Activated CD8-positive, alpha-beta memory T cell treated with anti-CD3 and anti-CD28 coated beads for 36 hours (primary cell): ENCODE measurements at regions not wholly inside any gene's neighbourhood (a gene's known extent, or its start where the extent isn't known, plus 50 kb on each side); places are given as distances from the start of the nearest gene placed in this dataset.
"Not testable (repeated sequence)": the region's sequence is repeated elsewhere in the genome, so short reads cannot be mapped to it uniquely, and the experiment has no call there.

Source experiments
- CTCF ChIA-PET: fragments of 350-600 bp; sonication (Branson Sonifier 250); formaldehyde crosslinking; loops from one replicate; lab custom pipeline; 2021; ENCODE audit warnings: antibody characterized with exemption; lab: Charles Lee
- POLR2A ChIA-PET: fragments of 350-600 bp; sonication (Branson Sonifier 250); formaldehyde crosslinking; loops from one replicate; lab custom pipeline; 2021; ENCODE audit warnings: antibody characterized with exemption; lab: Charles Lee

GRCh38 chr15:95737060-95737459 is 593.4 kb upstream of the NR2F2 start:
- ChIA-PET CTCF (no interaction called here), POLR2A (no interaction called here)

GRCh38 chr15:95739131-95739530 is 591.4 kb upstream of the NR2F2 start:
- ChIA-PET CTCF (no interaction called here), POLR2A (no interaction called here)

- ChIA-PET CTCF (no interaction called here), POLR2A (no interaction called here)
Observed at GRCh38 chr15:95741830-95742229, 588.7 kb upstream of the NR2F2 start.

GRCh38 chr15:95742256-95742655 is 588.2 kb upstream of the NR2F2 start:
- ChIA-PET CTCF (no interaction called here), POLR2A (no interaction called here)

- ChIA-PET POLR2A (no interaction called here), CTCF (no interaction called here)
Observed at GRCh38 chr15:95742836-95743235, 587.7 kb upstream of the NR2F2 start.

GRCh38 chr15:95757171-95757570 is 573.3 kb upstream of the NR2F2 start:
- CTCF ChIA-PET = no interaction called here

GRCh38 chr15:95758451-95758850 is 572.0 kb upstream of the NR2F2 start:
- POLR2A ChIA-PET = no interaction called here
- CTCF ChIA-PET = no interaction called here

More at GRCh38 chr15:95757171-95757570, 573.3 kb upstream of the NR2F2 start:
- POLR2A ChIA-PET = no interaction called here

GRCh38 chr15:95758851-95759250 is 571.6 kb upstream of the NR2F2 start:
- ChIA-PET POLR2A (no interaction called here), CTCF (no interaction called here)

- ChIA-PET POLR2A (no interaction called here), CTCF (no interaction called here)
Observed at GRCh38 chr15:95760508-95760907, 570.0 kb upstream of the NR2F2 start.

GRCh38 chr15:95761501-95762165 is 568.9 kb upstream of the NR2F2 start:
- CTCF ChIA-PET = no interaction called here

GRCh38 chr15:95763426-95763825 is 567.1 kb upstream of the NR2F2 start:
- CTCF ChIA-PET = no interaction called here

More at GRCh38 chr15:95761501-95762165, 568.9 kb upstream of the NR2F2 start:
- POLR2A ChIA-PET = no interaction called here

GRCh38 chr15:95765161-95765560 is 565.3 kb upstream of the NR2F2 start:
- ChIA-PET POLR2A (no interaction called here), CTCF (no interaction called here)

More at GRCh38 chr15:95763426-95763825, 567.1 kb upstream of the NR2F2 start:
- POLR2A ChIA-PET = no interaction called here

GRCh38 chr15:95770196-95770595 is 560.3 kb upstream of the NR2F2 start:
- POLR2A ChIA-PET = no interaction called here
- CTCF ChIA-PET = no interaction called here

- ChIA-PET CTCF (no interaction called here), POLR2A (no interaction called here)
Observed at GRCh38 chr15:95772982-95773381, 557.5 kb upstream of the NR2F2 start.

- CTCF ChIA-PET = no interaction called here
Observed at GRCh38 chr15:95784508-95784907, 546.0 kb upstream of the NR2F2 start.

GRCh38 chr15:95785276-95785675 is 545.2 kb upstream of the NR2F2 start:
- POLR2A ChIA-PET, CTCF ChIA-PET: not testable (repeated sequence)

More at GRCh38 chr15:95784508-95784907, 546.0 kb upstream of the NR2F2 start:
- POLR2A ChIA-PET = no interaction called here

- ChIA-PET CTCF (interaction anchor here (0.7 kb wide), 1 partner anchor 648 kb away, joined by 3 read pairs; no protein-coding TSS in a partner anchor), POLR2A (no interaction called here)
Observed at GRCh38 chr15:95793231-95793630, 537.3 kb upstream of the NR2F2 start.

GRCh38 chr15:95795386-95795785 is 535.1 kb upstream of the NR2F2 start:
- ChIA-PET POLR2A (no interaction called here), CTCF (no interaction called here)

GRCh38 chr15:95799286-95800200 is 531.0 kb upstream of the NR2F2 start:
- ChIA-PET POLR2A (interaction anchor here (0.6 kb wide), 1 partner anchor 318 kb away, joined by 5 read pairs; no protein-coding TSS in a partner anchor), CTCF (no interaction called here)

GRCh38 chr15:95804484-95804883 is 526.0 kb upstream of the NR2F2 start:
- CTCF ChIA-PET = no interaction called here
- POLR2A ChIA-PET = no interaction called here

- ChIA-PET CTCF (no interaction called here), POLR2A (no interaction called here)
Observed at GRCh38 chr15:95812491-95812890, 518.0 kb upstream of the NR2F2 start.
